ENCODE measurements at regions not wholly inside any gene's neighbourhood (a gene's known extent, or its start where the extent isn't known, plus 50 kb on each side); places are given as distances from the start of the nearest gene placed in this dataset.

DNA sequence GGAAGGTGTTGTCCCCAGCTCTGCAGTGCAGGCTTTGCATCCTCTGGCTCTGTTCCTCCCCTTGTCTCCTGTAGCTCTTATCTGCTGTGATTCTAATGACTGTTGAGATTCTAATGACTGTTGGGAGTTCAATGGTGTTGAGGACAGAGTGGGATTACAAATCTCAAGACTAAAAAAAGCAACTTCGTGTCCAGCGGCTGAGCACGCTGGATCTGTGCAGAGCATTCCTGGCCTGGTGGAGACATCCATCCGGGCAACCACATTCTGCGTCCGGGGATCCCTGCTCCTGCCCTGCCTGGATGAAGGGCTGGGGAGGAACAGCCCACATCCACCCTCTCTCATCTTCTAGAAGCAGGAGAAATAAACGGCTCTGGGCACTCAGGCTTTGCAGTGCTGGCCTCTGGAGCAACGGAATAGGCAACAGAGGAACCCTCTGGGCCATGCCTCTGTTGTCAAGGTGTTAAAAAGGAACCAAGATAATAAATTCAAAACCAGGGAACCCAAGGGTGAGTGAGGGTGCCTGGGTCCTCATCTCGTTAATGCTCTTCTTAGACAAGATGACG, 106.7 kb upstream of the ASB18 start:
- TF ChIP-seq, protein P1, sequence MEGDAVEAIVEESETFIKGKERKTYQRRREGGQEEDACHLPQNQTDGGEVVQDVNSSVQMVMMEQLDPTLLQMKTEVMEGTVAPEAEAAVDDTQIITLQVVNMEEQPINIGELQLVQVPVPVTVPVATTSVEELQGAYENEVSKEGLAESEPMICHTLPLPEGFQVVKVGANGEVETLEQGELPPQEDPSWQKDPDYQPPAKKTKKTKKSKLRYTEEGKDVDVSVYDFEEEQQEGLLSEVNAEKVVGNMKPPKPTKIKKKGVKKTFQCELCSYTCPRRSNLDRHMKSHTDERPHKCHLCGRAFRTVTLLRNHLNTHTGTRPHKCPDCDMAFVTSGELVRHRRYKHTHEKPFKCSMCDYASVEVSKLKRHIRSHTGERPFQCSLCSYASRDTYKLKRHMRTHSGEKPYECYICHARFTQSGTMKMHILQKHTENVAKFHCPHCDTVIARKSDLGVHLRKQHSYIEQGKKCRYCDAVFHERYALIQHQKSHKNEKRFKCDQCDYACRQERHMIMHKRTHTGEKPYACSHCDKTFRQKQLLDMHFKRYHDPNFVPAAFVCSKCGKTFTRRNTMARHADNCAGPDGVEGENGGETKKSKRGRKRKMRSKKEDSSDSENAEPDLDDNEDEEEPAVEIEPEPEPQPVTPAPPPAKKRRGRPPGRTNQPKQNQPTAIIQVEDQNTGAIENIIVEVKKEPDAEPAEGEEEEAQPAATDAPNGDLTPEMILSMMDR (IDR thresholded peaks at IDR 0.05): no peak
- no peak for TF ChIP-seq POLR2A (IDR thresholded peaks at IDR 0.05)
